ENCODE measurements at regions not wholly inside any gene's neighbourhood (a gene's known extent, or its start where the extent isn't known, plus 50 kb on each side); places are given as distances from the start of the nearest gene placed in this dataset.
"Not testable (repeated sequence)": the region's sequence is repeated elsewhere in the genome, so short reads cannot be mapped to it uniquely, and the experiment has no call there.

DNA sequence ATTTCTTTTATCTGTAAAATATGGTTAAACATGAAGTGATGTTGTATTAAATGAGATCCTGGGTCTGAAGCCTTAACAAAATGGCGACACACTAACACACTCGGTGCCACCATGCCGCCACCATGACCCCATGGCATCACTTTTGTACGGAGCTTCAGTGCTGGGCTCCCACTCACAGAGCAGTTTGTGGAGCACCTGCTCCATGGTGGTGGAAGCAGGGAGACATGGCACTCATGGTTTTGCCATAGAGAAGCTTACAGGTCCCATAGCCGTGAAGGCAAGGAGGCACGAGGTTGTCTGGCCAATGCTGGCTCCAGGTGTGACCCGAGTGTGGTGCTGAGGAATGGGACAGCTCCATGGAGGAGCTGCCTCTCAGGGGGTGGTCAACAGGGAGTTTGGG, 63.5 kb upstream of the EN2 start:
- DNase-seq (ENCODE audit: extremely low spot score, insufficient read length, low read depth) (no peak), FAIRE-seq (no peak)

DNA sequence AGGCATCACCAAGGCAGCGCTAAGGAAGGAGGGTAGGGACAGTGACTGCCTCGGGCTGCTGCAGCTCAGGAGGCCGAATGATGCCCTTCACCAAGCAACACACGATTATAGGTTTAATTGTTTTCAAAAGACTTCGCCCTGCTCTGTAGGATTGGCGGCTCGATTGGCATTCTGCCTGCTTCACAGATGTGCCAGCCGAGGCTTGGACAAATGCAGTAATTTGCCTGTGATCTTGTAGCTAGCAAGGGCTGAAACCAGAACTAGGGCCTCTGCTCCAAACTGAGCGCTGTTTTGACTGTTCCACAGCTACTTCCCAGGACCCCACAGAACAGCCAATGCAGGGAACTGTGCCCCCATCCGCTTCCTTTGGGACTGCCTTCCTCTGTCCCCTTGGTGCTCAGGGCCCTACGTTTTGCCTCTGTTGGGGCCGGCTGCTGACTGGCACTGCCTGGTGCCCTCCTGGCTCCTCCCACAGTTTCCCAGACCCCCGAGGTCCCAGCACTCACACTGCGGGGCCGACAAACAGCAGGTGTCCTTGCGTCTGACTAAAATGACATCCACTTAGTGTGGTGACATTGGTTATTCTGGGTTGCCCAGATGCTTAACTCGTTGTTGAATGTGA, 62.6 kb upstream of the EN2 start:
- FAIRE-seq = no peak
- no peak for DNase-seq (ENCODE audit: extremely low spot score, insufficient read length, low read depth)

DNA sequence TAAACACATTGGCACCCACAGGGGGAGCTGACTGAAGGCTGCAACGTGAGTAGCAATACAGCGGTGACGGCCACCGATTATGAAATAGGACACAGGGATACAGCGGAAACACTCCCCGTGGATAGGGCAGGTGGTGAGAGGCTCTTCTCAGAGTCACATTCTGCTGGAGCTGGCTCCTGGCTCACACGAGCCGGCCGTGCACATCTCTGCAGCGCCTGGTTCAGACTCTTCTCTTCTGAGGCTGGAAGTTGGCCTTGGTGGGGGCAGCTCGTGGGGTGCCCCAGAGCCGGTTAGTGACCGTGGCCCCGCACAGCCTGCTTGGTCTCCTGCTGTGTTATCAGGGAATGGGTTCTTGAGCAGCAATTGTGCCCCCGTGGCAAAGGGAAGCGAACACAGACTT, 61.3 kb upstream of the EN2 start:
- no peak for DNase-seq (ENCODE audit: extremely low spot score, insufficient read length, low read depth)
- no peak for FAIRE-seq

DNA sequence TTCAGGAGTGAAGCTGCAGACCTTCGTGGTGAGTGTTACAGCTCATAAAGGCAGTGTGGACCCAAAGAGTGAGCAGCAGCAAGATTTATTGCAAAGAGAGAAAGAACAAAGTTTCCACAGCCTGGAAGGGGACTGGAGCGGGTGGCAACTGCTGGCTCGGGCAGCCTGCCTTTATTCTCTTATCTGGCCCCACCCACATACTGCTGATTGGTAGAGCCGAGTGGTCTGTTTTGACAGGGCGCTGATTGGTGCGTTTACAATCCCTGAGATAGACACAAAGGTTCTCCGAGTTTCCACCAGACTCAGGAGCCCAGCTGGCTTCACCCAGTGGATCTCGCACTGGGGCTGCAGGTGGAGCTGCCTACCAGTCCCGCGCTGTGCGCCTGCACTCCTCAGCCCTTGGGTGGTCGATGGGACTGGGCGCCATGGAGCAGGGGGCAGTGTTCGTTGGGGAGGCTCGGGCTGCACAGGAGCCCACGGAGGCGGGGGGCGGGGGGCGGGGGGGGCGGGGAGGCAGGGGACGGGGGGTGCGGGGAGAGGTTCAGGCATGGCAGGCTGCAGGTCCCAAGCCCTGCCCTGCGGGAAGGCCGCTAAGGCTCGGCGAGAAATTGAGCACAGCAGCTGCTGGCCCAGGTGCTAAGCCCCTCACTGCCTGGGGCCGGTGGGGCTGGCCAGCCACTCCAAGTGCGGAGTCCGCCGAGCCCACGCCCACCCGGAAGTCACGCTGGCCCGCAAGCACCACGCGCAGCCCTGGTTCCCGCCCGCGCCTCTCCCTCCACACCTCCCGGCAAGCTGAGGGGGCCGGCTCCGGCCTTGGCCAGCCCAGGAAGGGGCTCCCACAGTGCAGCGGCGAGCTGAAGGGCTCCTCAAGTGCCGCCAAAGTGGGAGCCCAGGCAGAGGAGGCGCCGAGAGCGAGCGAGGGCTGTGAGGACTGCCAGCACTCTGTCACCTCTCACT, 59.9 kb upstream of the EN2 start:
- DNase-seq (ENCODE audit: extremely low spot score, insufficient read length, low read depth); FAIRE-seq: not testable (repeated sequence)

DNA sequence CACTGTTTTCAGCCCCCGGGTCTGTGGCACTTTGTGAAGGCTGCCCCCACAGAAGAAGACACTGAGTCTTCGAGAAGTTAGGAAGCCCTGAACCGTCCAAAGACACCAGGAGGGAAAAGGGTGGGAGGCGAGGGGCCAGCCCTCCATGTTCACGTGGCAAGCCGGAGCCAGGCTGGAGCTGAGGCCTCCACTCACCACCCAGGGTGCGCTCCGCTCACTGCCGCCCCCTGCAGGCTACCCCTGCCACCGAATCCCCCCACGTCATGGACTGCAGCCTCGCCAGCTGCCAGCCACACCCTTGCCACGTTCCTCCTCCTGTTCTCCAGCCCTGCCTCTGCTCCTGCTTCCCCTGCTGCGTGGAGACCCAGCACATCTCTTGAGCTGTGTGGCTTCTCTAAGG, 59.0 kb upstream of the EN2 start:
- no peak for FAIRE-seq
- no peak for DNase-seq (ENCODE audit: extremely low spot score, insufficient read length, low read depth)

DNA sequence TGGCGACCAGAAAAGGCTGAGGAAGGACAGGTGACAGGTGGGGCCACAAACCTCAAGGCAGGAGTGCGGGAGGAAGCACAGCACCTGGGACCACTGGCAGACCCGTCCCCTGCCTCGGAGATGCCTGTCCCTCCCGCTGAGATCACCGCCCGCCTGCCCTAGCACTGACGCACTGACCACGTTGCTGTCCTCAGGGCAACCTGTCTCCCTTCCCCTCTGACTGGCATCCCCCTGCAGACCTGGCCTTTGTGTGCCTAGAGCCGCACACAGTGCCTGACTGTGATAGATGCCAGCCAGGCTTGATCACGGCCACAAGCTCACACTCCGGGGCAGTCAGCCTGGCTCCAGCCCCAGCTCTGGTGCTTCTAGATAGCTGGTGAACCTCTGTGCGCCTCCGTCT, 58.4 kb upstream of the EN2 start:
- DNase-seq (ENCODE audit: extremely low spot score, insufficient read length, low read depth) (no peak), FAIRE-seq (no peak)

DNA sequence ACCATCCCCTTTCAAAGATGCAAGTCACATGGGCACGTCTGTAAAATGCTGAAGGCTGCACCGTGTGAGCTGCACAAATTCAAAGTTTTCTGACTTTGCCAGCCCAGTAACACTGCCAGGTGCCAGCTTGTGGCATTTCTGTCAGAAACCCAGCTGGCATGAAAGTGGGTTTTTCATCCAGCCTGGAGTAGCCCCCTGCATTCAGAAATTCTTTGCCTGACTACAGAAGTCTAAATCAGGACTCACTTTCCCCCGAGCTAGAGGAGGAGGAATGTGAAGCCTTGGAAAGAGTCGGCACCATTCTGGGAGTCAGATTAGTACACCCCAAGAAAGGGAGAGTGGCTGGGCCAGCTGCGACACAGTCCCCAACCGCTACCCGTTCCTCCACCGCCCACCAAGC, 56.7 kb upstream of the EN2 start:
- FAIRE-seq = no peak
- DNase-seq (ENCODE audit: extremely low spot score, insufficient read length, low read depth) = no peak

DNA sequence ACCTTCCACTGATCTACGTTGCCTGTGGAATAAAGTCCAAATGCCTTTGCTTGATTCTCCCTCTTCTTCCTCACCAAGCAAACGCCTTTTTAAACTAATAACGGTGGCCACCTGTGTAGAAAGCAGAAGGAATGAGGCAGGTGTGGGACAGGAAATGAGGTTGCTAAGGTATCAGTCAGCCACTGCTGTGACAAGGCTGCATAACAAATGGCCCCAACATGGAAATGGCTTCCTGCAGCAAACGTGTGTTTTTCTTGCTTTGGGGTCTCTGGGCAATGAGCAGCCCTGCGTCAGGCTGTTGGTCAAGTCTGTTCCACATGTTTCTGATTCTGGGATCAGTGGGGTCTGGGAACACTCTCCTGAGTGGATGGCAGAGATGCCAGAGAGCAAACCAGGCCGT, 56.0 kb upstream of the EN2 start:
- DNase-seq (ENCODE audit: extremely low spot score, insufficient read length, low read depth) (no peak), FAIRE-seq (no peak)

DNA sequence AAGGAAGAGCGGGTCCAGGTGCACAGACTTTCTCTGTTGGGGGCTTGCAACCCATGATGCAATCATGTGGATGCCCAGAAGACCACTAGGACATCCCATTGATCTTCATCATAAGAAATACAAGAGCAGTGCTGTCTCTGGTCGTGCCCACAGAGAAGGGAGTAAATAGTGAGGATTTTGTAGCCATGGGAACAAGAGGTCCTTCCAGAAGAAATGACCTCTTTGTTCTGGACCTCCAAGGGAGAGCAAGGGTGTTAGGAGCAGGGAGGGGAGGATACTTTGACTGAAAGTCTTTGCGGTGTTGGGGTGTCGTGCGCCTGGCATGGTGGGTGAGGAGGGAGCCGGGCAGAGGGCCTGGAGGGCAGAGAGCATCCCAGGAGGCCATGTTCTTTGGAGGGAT, 55.0 kb upstream of the EN2 start:
- DNase-seq (ENCODE audit: extremely low spot score, insufficient read length, low read depth) (no peak), FAIRE-seq (no peak)

DNA sequence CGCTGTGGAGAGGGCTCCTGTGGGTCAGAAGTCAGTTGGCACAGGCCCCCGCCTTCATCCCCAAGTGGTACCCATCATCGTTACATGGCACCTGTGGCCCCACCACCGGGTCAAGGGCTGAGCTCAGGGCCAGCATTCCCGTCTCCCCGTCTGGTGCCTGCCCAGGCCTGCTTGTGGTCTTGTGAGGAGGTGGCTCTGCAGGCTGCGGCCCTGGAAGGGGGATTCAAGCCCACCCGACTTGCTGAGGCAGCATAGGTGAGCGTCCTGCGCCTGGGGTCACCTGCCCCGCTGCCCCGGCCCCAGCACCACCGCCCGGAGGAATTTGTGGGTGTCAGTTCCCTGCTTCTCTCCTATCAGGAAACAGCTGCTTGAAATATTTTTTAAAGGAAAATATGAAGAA, 53.0 kb upstream of the EN2 start:
- DNase-seq (ENCODE audit: extremely low spot score, insufficient read length, low read depth) (no peak), FAIRE-seq (no peak)

DNA sequence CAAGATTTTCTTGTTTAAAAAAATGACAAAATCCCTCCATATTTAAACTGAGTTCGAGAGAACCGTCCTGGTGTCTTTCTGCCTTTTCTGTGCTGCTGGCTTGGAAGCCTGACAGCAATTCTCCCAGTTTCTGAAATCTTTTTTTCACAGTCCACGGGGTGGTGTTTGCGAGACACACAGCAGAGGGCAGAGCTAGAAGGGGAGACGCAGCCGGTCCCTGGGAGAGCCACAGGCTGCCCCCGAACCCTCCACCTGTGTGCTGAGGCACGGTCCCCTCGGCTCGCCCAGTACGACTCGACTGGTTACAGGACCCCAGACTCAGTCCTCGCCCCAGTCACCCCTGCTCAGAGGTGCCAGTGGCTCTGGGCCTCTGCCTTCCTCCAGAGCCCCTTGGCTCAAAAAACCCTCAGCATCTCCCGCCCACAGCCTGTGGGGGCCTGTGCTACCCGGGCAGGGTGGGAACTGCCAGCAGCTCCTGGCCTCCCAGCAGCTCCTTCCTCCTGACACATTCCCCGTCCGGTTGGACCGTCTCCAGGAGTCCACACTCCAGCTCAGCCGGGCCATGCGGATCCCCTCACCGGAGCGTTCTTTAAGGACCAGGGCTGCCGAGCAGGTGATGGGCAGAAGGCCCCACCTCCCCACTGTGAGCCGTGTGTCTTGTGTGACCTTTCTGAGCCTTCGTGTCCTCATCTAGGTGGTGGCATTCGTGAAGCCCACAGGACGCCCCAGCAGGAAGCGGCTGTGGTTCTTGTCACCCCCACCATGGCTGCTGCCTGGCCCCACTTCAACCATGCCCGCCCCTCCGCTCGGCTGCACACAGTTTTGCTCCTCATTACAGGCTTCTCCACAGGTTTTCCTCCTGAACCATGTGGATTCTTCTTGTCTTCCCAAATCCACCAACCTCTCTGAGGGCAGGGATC, 52.3 kb upstream of the EN2 start:
- DNase-seq (ENCODE audit: extremely low spot score, insufficient read length, low read depth) = no peak
- no peak for FAIRE-seq

DNA sequence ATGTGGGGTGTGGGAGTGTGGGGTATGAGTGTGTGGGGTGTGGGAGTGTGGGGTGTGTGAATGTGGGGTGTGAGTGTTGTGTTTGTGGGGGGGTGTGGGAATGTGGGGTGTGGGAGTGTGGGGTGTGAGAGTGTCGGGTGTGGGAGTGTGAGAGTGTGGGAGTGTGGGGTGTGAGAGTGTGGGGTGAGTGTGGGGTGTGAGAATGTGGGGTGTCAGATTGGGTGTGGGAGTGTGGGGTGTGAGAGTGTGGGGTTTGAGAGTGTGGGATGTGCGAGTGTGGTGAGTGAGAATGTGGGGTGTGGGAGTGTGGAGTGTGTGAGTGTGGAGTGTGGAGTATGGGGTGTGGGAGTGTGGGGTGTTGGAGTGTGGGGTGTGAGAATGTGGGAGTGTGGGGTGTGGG, 50.1 kb upstream of the EN2 start:
- FAIRE-seq (no peak), DNase-seq (ENCODE audit: extremely low spot score, insufficient read length, low read depth) (no peak)
